AG04450 (cell line): ENCODE measurements at regions not wholly inside any gene's neighbourhood (a gene's known extent, or its start where the extent isn't known, plus 50 kb on each side); places are given as distances from the start of the nearest gene placed in this dataset.

ENCODE experiments used
- CTCF ChIA-PET: fragments of 300-600, 350-600 bp; formaldehyde crosslinking; extraction: SDS; loops from one replicate; lab custom pipeline; 2022; ENCODE audit warnings: antibody characterized with exemption, inconsistent platforms; lab: Charles Lee
- POLR2A ChIA-PET: fragments of 350-600 bp; formaldehyde crosslinking; extraction: SDS; loops from one replicate; lab custom pipeline; 2021; ENCODE audit warnings: antibody characterized with exemption, inconsistent platforms; lab: Yijun Ruan, JAX
- DNase-seq: peaks from one replicate; pipeline ENCODE4 v3.0.0-alpha.2; 2011; ENCODE audit warnings: low read depth, low spot score
- H3K27ac ChIP-seq: one replicate; pipeline ENCODE4 v1.5.1; 2012; ENCODE audit warnings: low read depth, low read length, control low read depth
- H3K27me3 ChIP-seq: one replicate; pipeline ENCODE4 v1.6.0; 2012; ENCODE audit warnings: low read length; ENCODE audit not compliant: control insufficient read depth, insufficient read depth
- H3K4me3 ChIP-seq: 2 replicates; pipeline ENCODE4 v1.5.1; 2011; ENCODE audit warnings: mild to moderate bottlenecking, low read depth, low read length, control low read depth
- H3K9me3 ChIP-seq: 2 replicates; pipeline ENCODE4 v1.5.1; 2012; ENCODE audit warnings: low read length; ENCODE audit not compliant: control insufficient read depth, insufficient read depth
- CTCF ChIP-seq: IDR thresholded peaks from 2 replicates; pipeline ENCODE4 v1.5.1; 2011; ENCODE audit warnings: low read depth, low read length, control low read depth, inconsistent platforms

- Histone ChIP-seq H3K27ac (no peak overlapping the region), H3K9me3 (no peaks in the 10 kb centered on the region), H3K4me3 (no peak overlapping the region), H3K27me3 (no peaks in the 10 kb centered on the region)
- TF ChIP-seq CTCF: no peak
- POLR2A ChIA-PET: no interaction called here
- CTCF ChIA-PET: no interaction called here
- DNase-seq: no peak
Measured at GRCh38 chr2:226667736-226668135, 131.9 kb downstream of the IRS1 start.

GRCh38 chr2:226665306-226665831, 134.3 kb downstream of the IRS1 start:
- Histone ChIP-seq H3K27me3 (no peaks in the 10 kb centered on the region), H3K27ac (no peak overlapping the region), H3K9me3 (no peaks in the 10 kb centered on the region), H3K4me3 (no peak overlapping the region)
- ChIA-PET CTCF (no interaction called here), POLR2A (no interaction called here)
- no peak for DNase-seq
- TF ChIP-seq CTCF: no peak

GRCh38 chr2:226664661-226665060, 135.0 kb downstream of the IRS1 start:
- Histone ChIP-seq H3K4me3 (no peak overlapping the region), H3K27ac (no peak overlapping the region), H3K9me3 (no peaks in the 10 kb centered on the region), H3K27me3 (no peaks in the 10 kb centered on the region)
- ChIA-PET CTCF (no interaction called here), POLR2A (no interaction called here)
- no peak for TF ChIP-seq CTCF
- no peak for DNase-seq

- DNase-seq: no peak
- CTCF ChIA-PET: no interaction called here
- POLR2A ChIA-PET: no interaction called here
- H3K27me3 ChIP-seq: no peaks in the 10 kb centered on the region
- H3K9me3 ChIP-seq: no peaks in the 10 kb centered on the region
- no peak overlapping the region for H3K27ac ChIP-seq
- TF ChIP-seq CTCF: no peak
- H3K4me3 ChIP-seq: no peak overlapping the region
Measured at GRCh38 chr2:226664140-226664539, 135.5 kb downstream of the IRS1 start.

- peak; percentile 80 for DNase-seq
- no peaks in the 10 kb centered on the region for H3K27me3 ChIP-seq
- CTCF ChIA-PET: no interaction called here
- peak overlapping the region; percentile 65 for H3K27ac ChIP-seq
- TF ChIP-seq CTCF: no peak
- POLR2A ChIA-PET: no interaction called here
- H3K4me3 ChIP-seq: no peak overlapping the region
- H3K9me3 ChIP-seq: no peaks in the 10 kb centered on the region
Measured at GRCh38 chr2:226661789-226662545, 137.7 kb downstream of the IRS1 start.
